ENCODE measurements at regions not wholly inside any gene's neighbourhood (a gene's known extent, or its start where the extent isn't known, plus 50 kb on each side); places are given as distances from the start of the nearest gene placed in this dataset.

- H3K4me3 ChIP-seq (ENCODE audit: low read depth, low read length) = no peak overlapping the region
- TF ChIP-seq CTCF (IDR thresholded peaks at IDR 0.05; ENCODE audit: insufficient read depth, low read length, missing control alignments) = no peak
- POLR2A ChIA-PET = no interaction called here
- CTCF ChIA-PET = no interaction called here
- DNase-seq (ENCODE audit: low read depth, low spot score) = no peak
Measured at GRCh38 chr4:59179372-59179771, 2020.8 kb upstream of the ADGRL3 start.

- DNase-seq (ENCODE audit: low read depth, low spot score) = no peak
- POLR2A ChIA-PET = no interaction called here
- CTCF ChIA-PET = no interaction called here
- H3K4me3 ChIP-seq (ENCODE audit: low read depth, low read length) = no peak overlapping the region
- TF ChIP-seq CTCF (IDR thresholded peaks at IDR 0.05; ENCODE audit: insufficient read depth, low read length, missing control alignments) = no peak
Measured at GRCh38 chr4:59180161-59180560, 2020.0 kb upstream of the ADGRL3 start.

DNA sequence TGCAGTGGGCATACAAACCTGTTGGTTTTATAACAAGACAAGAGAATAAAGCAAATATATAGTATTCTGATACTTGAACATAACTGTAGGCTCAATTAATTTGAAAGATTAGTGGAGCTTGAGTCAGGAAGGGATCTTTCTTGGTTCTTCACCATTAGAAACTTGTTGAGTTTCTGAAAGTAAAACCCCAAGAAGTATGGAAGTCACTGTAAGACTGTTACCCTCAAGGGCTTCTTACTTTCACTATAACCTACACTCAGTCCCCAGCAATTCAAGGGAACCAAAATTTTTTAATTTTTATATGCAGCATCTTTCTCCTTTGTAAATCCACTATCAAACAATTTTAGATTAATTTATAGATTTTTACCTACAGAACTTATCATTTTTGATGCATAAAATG is 2019.2 kb upstream of the ADGRL3 start:
- H3K4me3 ChIP-seq (ENCODE audit: low read depth, low read length) = no peak overlapping the region
- ChIA-PET POLR2A (no interaction called here), CTCF (no interaction called here)
- no peak for DNase-seq (ENCODE audit: low read depth, low spot score)
- no peak for TF ChIP-seq CTCF (IDR thresholded peaks at IDR 0.05; ENCODE audit: insufficient read depth, low read length, missing control alignments)

DNA sequence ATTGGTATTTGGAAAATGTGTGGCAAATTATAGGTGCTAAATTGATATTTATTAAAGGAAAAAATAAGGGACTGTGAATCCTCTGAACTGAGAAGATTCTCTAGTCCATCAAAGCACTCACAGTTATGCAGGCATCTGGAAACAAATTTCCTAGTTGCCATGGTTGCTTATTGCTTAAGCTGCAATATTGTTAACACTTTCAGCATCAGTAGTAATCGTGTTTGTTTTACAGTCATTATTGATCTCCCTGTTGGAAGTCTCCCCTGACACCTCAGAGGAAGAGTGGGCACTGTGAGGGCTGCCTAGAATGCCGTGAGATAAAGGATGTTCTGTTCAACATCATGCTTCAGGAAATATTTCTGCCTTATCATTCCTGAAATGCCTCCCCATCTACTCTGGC is 2004.3 kb upstream of the ADGRL3 start:
- no peak for TF ChIP-seq CTCF (IDR thresholded peaks at IDR 0.05; ENCODE audit: insufficient read depth, low read length, missing control alignments)
- DNase-seq (ENCODE audit: low read depth, low spot score) = no peak
- ChIA-PET POLR2A (no interaction called here), CTCF (no interaction called here)
- H3K4me3 ChIP-seq (ENCODE audit: low read depth, low read length) = no peak overlapping the region

GRCh38 chr4:59200992-59201391 is 1999.1 kb upstream of the ADGRL3 start:
- no peak for DNase-seq (ENCODE audit: low read depth, low spot score)
- H3K4me3 ChIP-seq (ENCODE audit: low read depth, low read length) = no peak overlapping the region
- TF ChIP-seq CTCF (IDR thresholded peaks at IDR 0.05; ENCODE audit: insufficient read depth, low read length, missing control alignments) = no peak
- CTCF ChIA-PET = no interaction called here
- POLR2A ChIA-PET = no interaction called here

GRCh38 chr4:59217910-59218631 is 1982.1 kb upstream of the ADGRL3 start:
- CTCF ChIA-PET = no interaction called here
- TF ChIP-seq CTCF (IDR thresholded peaks at IDR 0.05; ENCODE audit: insufficient read depth, low read length, missing control alignments) = no peak
- DNase-seq (ENCODE audit: low read depth, low spot score) = no peak
- POLR2A ChIA-PET = no interaction called here
- H3K4me3 ChIP-seq (ENCODE audit: low read depth, low read length) = no peak overlapping the region
